AG10803 (cell line): ENCODE measurements at regions not wholly inside any gene's neighbourhood (a gene's known extent, or its start where the extent isn't known, plus 50 kb on each side); places are given as distances from the start of the nearest gene placed in this dataset.

Experiments
- DNase-seq: peaks from one replicate; pipeline ENCODE4 v3.0.0; 2010; ENCODE audit warnings: low read depth
- H3K4me3 ChIP-seq: 2 replicates; pipeline ENCODE4 v1.5.1; 2011; ENCODE audit warnings: mild to moderate bottlenecking, low read length, control low read depth
- TF ChIP-seq, protein P1 (sequence below): conservative IDR thresholded peaks from 2 replicates; pipeline ENCODE4 v1.5.1; 2011; ENCODE audit warnings: mild to moderate bottlenecking, low read length, control low read depth, inconsistent platforms

GRCh38 chr15:31480356-31481025 is 153.9 kb downstream of the KLF13 start:
- TF ChIP-seq, protein P1, sequence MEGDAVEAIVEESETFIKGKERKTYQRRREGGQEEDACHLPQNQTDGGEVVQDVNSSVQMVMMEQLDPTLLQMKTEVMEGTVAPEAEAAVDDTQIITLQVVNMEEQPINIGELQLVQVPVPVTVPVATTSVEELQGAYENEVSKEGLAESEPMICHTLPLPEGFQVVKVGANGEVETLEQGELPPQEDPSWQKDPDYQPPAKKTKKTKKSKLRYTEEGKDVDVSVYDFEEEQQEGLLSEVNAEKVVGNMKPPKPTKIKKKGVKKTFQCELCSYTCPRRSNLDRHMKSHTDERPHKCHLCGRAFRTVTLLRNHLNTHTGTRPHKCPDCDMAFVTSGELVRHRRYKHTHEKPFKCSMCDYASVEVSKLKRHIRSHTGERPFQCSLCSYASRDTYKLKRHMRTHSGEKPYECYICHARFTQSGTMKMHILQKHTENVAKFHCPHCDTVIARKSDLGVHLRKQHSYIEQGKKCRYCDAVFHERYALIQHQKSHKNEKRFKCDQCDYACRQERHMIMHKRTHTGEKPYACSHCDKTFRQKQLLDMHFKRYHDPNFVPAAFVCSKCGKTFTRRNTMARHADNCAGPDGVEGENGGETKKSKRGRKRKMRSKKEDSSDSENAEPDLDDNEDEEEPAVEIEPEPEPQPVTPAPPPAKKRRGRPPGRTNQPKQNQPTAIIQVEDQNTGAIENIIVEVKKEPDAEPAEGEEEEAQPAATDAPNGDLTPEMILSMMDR: no peak
- no peak for DNase-seq
- no peak overlapping the region for H3K4me3 ChIP-seq

DNA sequence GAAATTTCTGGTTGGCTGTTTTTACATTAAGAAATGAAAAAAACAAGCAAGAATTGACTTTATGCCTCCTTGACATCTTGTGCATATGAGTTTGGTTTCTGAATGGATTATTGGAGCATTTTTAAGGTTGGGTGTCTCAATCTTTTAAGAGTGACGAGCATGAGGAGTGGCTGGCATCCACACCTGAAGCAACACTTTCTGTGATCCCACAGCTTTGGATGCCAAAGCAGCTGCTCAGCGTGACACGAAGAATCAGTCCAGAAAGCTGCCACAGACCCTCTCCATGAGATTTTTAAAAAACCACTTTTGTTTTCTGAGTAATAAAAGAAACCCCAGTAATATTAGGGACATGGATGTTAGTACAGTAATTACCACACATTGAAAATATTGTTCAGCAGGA is 154.5 kb downstream of the KLF13 start:
- H3K4me3 ChIP-seq: no peak overlapping the region
- TF ChIP-seq, protein P1: no peak
- DNase-seq: no peak

DNA sequence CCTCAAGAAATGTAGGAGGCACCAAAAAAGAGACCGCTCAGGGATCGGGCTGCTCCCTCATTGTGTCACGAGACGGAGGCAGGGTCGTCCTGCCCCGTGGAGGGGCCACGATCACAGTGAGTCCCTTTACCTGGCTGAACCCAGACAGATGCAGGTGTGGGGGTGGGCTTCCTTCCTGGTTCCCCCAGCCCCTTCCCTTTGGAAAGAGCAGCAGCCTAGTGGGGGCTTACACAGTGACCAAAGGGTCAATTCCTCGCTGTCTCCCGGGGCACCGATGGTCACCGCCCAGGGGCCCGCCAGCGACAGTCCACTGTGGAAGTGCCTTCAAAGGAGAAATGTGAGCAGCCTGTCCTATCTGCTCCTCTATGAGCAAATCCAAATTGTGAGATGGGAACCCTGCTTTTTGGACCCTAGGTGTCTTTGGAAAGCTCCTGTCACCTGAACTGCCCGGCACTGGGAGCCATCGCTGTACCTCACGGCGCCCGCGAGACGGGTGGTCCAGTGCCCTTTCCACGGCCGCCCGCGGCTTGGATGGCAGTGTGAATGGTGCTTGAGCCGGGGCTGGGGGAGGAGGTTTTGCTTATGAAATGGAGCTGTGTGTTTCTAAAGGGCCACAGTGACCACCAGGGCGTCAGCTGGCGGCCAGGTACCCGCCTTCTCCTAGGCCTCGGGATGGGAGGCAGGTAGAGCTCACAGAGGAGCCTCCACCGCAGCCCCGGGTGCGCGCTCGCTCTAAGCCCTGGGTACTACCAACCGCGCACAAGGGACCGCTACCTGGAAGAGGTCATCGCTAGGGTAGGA is 155.7 kb downstream of the KLF13 start:
- no peak for DNase-seq
- TF ChIP-seq, protein P1: no peak
- no peak overlapping the region for H3K4me3 ChIP-seq

- DNase-seq: no peak
- no peak overlapping the region for H3K4me3 ChIP-seq
- TF ChIP-seq, protein P1: no peak
Measured at GRCh38 chr15:31483053-31483985, 156.7 kb downstream of the KLF13 start.

- DNase-seq: no peak
- H3K4me3 ChIP-seq: no peak overlapping the region
- TF ChIP-seq, protein P1: no peak
Measured at GRCh38 chr15:31483986-31484951, 157.6 kb downstream of the KLF13 start.

GRCh38 chr15:31484986-31485385 is 158.4 kb downstream of the KLF13 start:
- H3K4me3 ChIP-seq: no peak overlapping the region
- TF ChIP-seq, protein P1: no peak
- no peak for DNase-seq
